NCI-H2081 treated with DMSO at 0.1 percent for 48 hours (cell line): ENCODE measurements at regions not wholly inside any gene's neighbourhood (a gene's known extent, or its start where the extent isn't known, plus 50 kb on each side); places are given as distances from the start of the nearest gene placed in this dataset.

Experiments
- DNase-seq: peaks from one replicate; lab custom pipeline; 2025; lab: John Stamatoyannopoulos, UW

DNA sequence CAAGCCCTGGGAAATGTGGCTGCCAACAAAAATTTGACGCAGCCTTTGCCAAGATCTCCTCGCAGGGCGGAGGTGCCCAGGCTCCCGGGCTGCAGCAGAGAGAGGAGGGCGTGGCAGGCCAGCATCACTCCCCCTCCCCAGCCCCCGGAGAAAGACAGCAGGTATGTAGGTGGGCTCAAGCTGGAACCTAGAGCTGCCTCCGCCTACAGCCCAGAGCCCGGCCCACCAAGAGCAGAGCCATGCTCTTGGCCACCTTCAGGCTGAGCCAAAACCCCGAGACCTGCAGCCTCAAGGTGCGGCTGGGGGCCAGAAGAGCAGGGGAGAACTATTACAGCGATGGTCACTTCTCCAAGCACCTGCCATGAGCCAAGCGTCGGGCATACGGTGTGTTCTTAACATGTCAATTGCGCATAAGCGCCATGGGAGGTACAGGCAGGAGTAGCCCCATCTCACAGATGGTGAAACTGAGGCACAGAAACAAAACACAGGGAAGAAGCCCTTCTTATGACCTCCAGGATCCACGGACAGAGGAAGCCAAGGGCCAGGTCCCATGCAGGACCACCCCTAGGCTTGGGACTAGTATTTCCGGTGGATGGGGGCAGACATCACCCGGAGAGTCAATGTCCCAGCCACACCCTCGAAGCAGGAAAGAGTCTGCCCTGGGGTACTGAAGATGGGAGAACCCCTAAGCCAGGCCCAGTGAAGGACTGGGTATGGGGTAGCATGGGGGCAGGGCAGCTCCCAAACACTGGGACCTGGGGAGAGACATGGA, 109.0 kb downstream of the NCOR2 start:
- DNase-seq, result no peak

DNA sequence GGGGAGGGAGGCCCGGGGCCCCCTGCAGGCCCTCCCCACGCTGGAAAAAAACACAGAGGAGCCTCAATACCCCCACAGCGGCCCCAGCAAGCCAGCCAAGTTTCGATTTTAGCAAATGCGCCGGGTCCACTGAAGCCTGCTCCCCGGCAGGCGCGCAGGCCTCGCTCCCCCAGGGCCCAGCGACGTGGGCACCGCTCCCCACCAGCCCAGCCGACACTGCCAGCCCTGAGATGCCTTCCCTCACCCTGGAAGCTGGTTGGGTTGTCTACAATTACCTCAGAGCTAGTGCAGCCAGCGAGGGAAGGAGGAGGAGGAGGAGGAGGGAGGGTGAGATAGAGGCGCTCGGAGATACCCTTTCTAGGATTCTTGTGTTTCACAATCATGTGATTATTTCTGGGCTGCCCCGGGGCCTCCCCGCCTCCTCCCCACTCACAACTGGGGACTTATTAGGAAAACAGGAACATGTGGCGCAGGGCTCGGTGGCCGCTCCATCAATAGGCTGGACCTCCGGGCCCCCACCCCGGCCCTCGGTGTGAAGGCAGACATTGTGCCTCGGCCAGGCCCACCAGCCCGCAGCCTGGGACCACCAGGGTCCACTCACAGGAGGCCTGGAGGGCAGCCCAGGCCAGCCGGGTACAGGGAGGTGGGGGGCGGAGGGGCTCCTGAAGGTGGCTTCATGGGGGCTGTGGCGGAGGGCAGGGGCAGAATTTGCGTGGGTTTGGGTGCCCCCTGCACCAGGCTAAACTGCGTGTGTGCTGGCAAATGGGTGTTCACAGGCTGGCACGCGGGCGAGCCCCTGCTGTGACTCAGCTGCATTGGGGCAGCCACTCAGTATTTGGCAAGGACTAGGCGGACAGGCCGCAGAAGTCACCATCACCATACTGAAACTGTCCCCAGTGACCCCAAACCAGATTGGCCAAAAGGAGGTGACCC, 109.9 kb downstream of the NCOR2 start:
- DNase-seq, result no peak

DNA sequence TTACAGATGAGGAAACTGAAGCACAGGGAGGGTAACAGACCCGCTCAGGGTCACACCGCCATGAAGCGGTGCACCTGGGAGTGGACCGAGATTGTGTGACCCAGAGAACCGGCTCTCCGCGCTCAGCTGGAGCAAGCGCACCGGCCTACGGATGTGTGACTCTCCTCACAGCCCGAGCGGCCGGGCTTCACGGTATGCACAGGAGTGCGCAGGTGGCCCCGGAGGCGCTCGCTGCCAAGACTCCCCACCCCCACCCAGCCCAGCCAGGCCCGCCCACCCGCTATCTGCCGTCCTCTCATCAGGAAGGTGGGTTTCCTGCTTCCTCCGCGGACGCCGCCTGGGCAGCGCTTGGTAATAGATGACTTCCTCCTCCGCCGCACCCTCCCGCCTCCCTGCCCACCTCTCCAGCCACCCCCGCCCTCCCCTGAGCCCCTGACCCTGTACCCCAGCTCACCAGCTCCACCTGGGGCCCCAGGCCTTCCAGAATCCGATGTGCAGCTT, 110.7 kb downstream of the NCOR2 start:
- DNase-seq, result no peak

DNA sequence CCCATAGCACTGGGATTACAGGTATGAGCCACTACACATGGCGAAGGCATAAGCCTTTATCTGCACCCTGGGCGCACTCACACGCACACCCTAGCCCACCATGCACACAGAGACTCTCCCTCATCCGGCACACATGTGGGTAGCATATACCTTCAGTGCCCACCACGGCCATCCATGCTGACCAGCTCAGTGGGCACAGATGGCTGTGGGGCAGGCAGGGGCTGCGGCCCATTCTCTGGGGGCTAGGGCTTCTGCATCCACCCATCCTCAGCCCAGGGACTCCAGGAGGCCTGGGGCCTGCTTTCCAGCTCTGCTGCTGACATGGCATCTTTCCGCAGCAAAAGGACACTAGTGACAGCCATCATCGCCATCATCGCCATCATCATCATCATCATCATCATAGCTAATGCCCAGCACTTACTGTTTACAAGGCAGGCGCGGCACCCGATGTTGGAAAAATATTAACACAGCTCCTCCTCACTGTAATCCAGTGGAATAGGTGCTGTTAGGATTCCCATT, 111.2 kb downstream of the NCOR2 start:
- DNase-seq, result no peak

DNA sequence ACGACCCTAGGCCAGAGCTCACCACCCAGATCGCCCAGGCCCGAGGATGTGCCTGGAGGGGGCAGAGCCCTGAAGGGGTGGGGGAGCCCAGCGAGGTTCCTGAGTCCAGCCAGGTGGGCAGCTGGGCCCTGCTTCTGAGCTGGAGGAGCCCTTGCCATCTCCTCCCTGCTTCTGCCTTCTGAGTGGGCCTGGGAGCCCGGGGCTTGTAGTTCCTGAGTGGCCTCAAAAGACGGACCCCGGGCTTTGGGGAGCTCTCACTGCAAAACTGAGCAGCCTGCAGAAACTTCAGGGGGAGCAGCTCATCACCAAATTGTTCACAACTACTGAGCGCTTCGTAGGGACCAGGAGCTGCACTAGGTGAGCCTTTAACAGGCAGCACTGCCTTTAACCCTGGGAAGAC, 112.1 kb downstream of the NCOR2 start:
- no peak for DNase-seq

DNA sequence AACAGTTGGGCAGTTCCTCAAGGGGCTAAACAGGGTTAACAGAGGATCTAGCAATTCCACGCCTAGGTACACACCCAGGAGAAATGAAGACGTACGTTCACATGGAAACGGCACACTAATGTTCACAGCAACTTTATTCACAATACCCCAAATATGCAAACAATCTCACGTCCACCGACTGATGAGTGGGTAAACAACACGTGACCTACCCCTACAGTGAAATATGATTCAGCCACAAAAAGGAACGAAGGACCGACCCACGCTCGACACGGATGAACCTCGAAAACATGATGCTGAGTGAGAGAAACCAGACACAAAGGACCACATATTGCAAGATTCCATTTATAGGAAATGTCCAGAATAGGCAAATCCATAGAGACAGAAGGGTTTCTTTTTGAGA, 112.7 kb downstream of the NCOR2 start:
- no peak for DNase-seq

DNA sequence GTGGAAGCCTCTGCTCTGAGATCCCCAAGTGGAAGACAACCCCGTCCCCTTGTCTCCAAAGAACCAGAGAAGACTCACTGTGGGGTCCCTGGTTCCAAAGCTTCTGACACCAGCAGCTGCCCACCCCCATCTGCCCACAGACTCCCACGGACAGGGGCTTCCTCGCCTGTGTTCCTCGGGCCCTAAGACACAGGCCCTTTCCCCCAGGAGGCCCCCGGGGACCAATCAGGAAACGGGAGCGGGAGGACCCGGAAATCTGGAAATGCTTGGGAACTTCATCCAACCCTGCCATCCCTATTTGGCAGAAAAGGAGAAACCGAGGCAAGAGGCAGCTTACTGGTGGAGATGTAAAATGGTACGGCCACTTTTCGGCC, 113.1 kb downstream of the NCOR2 start:
- DNase-seq, result no peak

DNA sequence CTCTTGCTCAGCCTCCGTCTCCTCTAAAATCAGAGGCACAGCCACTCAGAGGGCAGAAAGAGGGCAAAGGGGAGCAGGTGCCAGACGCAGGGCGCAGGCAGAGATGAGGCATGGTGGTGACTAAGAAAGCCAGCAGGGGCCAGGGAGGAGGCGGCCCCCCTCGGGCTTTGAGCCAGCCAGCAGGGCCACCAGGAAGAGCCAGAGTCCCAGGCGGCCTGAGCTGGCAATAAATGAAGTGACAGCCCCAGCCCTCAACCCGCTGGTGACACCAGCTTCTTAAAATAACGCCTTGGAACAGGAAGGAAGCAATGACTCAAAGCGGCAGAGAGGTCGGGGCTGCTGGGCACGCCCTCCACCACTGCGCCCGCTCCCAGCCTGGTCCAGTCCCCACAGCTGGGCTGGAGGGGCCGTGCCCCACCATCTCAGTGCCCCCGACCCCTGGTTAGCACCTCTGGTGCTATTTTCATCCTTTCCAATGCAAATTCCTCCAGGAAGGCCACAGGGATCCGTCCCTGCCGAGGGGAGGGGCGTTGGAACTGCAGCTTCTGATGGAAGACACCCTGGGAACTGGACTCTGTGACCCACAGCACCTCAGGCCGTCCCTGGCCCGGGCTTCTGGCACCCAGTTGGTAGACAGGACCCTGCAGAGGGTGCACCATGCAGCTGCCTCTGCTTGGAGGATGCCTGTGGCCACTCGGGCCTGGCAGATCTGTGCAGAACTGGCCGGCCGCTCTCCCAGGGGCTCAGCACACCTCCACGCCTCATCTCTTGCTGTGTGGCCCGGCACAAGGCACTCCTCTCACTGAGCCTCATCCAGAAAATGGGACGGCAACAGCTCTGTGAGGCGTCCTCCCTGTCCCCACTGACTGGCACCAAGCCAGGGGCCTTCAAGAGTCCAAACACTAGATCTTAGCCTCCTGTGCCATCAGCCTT, 113.7 kb downstream of the NCOR2 start:
- DNase-seq, result no peak

DNA sequence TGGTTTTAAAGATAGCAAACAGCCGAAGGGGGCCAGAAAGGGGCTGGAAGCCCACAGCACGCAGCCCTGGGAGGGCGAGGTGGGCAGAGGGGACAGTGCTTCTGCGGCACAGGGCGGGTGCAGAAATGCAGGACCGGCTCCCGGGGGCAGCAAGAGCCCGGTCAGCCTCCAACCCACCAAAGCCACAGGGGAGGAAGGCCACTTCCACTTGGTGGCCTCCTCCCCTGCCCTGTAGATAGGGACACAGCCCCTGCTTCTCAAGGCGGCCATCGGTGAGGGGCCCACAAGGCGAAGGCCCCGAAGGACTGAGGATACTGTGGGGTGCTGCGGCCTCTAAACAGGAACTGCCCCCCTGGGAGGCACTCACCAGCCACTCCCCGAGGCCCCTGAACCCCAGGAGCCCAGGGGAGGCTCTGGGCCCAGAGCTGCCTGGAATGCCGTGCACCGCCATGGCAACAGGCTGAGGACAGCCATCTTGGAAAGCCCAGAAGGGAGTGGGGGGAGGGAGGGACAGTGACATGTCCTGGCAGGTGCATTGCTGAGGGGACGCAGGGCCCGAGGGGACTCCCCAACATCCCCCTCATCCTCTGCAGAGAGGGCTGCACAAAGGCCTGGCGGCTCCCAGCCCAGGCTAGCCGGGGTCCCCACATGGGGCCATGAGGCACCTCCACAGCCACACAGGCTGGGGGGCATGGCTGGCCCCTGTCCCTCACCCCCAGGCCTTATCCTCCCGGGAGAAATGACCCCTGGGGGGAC, 114.7 kb downstream of the NCOR2 start:
- DNase-seq, result no peak

DNA sequence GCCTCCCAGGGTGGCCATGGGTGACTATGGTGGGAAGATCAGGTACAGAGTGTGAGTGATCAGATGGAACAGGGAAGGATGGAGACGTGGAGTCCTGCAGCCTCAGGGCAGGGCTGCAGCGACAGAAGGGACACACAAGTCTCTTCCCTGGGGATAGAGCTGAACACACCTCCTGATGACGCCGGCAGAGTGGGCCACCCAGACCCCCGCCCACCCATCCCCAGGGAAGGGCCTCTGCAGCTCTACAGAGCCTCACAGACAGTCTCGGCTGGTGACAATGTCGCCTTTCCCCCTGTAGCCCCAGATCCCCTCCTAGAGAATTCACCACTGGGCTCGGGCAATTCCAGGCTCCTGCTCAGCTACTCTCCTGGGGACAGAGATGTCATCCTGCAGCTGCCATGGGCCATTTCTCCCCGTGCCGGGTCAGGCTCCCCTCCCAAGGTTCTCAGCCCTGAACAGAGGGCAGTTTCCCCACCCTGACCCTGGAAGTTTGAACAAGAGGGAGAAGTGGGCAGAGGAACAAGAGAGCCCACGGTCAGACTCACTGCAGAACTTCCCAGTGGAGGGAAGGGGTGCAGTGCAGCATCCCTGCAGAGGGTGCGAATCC, 115.7 kb downstream of the NCOR2 start:
- no peak for DNase-seq

DNA sequence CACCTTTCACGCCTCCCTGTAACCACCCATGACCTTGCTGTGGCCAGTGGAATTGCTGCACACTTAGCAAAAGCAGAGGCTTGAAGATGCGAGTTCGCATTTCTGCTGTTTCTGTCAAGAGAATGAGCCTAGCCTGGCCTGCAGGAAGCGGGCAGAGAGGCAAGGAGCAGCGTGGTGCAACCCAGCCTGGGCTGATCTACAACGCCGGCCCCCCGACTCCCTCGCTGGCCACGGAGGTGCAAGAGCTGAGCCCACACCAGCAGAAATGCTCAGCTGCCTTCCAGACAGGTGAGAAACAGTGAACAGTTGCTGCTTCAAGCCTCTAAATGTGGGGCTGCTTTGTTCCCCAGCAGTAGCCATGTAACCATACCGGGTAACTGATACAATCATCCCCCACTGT, 116.4 kb downstream of the NCOR2 start:
- DNase-seq, result no peak

DNA sequence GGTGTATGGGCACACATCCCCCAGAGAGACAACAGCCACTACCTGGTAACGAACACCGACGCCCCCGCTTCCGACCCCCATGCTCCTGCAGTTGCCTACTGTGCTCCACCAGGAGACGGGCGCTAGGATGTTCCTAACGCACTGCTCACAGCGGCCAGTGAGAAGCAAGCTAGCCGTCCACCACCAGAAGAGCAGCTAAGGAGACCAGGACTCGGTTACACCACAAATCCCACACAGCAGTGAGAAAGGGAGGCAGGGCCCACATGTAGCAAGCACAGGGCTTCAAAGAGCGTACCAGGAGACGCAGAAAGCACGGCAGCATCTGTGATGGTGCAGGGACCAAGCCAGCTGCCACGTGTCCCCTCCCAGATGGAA, 117.0 kb downstream of the NCOR2 start:
- no peak for DNase-seq

DNA sequence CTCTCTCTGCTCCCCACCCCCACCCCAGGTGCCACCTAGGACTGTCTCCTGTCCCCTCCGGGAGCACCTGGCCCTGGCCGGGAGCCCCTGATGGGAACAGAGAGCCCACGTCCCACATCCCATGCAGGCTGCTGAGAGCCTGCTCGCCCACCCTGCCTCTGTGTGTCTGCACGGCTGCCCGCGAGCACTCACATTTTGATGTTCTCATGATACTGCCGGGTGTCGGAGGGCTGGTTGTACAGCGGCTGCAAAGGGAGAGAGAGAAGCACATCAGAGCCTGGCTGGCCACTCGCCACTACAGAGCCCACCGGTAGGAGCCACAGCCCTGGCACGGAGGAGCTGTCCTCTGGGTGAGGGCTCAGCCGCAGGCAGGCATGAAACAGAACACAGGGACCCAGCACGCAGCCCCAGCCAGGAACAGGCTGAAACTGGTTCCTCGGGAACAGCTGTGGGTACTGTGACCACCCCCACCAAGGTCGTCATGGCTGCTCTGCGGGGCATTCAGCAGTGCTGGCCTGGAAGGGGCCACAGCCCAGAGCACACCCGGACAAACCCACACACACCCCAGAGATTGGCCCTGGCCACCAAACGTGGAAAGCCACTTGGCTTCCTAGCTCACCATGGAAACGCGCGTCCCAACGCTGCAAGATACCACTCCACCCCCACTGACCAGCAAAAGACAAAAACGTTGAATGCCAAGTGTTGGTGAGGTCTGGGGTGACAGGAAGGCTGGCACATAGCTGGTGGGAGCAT, 117.6 kb downstream of the NCOR2 start:
- no peak for DNase-seq

DNA sequence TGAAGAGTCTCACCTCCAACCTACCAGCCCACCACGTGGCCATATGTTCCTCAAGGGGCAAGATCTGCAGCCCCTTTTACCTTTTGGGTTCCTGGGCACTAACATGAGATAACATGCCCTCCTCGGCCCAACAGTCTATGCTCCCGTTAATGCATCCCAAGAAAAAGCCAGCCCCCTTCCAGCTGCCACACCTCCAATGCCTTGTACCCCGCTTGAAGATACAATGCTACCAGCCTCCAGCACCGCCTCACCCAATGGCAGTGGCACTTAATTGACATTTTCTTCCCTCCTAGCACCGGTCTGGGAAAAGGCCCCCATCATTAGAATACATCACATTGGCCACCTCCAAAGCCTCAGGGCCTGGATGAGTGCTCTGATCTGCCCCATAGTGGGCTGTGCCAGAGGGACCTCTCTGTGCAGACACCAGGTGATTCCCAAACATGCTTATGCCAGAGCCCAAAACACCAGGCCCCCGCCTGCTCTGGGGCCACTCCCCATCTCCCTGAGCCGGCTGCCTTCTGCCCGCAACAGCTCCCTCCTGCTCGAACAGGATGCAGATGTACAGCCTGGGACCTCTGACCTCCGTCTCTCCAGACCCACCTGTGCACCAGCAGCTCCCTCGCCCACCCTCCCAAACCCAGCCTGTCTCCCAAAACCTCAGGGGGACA, 118.3 kb downstream of the NCOR2 start:
- DNase-seq, result no peak

DNA sequence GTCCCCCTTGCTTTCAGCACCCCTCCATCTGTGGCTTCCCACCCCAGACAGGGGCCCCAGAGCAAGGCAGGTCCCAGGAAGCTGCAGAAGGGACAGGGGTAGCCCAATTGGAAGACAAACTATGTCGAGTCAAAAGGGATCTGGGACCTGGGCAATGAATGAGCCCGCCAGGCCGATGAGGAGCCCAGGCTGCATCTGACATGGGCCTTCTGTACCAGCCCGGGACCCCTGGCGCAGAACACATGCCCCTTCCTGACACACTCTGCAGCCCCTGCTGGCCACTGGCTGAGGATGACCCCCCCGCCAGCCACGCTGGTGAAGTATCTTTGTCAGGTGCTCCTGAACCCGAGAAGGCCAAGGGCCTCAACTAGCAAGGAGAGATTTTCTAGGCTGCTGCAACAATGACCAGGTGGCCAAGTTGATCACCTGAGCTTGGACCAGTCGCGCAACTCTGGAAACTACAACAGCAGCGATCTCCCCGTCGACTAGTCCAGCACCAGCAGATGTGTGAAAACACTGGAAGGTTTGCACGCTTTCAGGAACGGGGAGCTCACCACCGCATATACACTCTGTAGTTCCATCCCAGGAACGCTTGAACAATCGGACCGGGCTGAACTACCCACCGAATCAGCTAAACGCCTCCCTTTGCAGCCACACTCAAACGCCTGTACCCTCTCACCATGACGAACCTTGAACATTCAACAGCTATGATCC, 119.0 kb downstream of the NCOR2 start:
- no peak for DNase-seq

DNA sequence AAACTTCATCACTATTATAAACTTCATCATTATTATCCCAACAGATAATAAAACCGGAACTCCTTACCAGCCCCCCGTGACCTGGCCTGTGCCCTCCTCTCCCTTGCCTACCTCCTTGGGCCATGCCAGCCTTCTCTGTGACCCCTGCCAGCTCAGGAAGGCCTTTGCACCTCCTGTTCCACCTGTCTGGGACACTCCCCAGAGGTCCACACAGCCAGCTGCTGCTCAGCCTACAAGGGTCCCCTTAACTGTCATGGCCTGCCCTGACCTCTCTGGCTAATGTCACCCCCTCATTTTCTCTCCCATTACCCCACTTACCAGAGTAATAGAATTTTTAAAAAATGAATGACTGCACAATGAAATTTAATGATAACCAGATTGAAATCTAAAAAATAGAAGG, 121.0 kb downstream of the NCOR2 start:
- no peak for DNase-seq

DNA sequence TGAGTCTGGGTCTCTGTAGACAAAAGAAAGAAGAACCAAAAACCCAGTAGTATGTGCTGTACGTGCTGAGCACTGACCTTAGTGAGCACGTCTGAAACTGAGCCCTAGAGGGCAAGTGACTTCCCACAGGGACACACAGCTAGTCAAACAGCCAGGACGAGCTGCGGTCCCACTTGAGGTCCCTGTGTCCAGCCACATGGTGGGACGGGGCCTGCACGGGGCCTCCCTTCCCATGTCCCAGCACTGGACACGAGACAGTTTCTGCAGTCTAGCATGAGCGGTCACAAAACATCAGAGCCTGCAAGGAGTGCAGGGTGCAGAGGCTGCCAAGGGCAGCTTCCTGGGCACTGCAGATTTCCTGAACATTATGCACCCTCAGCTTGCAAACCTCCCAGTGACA, 121.6 kb downstream of the NCOR2 start:
- DNase-seq, result no peak

DNA sequence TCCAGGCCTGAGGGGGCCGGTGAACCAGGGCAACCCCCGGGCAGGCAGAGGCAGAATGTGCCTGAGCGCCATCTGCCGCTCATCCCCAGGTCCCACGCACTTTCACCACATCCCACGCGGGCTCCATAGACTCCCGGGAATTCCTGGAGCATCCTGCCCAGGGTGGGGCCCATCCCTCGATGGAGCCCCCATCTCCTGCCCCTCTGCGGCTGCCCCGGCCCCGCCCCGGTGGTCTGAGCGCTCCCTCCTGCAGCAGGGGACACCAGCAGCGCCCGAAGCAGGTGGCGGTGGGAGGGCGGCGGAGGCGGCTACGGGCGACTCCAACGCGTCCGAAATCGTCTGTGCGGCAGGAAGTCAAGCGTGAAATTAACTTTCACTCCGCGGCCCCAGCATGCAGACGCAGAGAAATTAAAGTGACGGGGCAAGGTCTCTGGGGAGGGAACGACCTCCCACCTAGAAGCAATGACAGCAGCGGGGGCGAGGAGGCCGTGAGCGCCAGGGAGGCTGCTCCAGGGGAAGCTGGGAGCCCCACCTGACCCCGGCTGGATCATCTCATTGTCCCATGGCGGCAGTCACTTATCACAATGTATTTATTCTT, 122.2 kb downstream of the NCOR2 start:
- DNase-seq, result no peak
